Suppressor macrophage treated with lipopolysaccharide for 4 hours (primary cell): ENCODE measurements at regions not wholly inside any gene's neighbourhood (a gene's known extent, or its start where the extent isn't known, plus 50 kb on each side); places are given as distances from the start of the nearest gene placed in this dataset.
A peak's percentile ranks its signal among the peaks of the same experiment; 100 is the strongest.
"Not testable (repeated sequence)": the region's sequence is repeated elsewhere in the genome, so short reads cannot be mapped to it uniquely, and the experiment has no call there.

ENCODE experiments used
- DNase-seq: peaks from one replicate; pipeline ENCODE4 v3.0.0-alpha.2; 2020

DNA sequence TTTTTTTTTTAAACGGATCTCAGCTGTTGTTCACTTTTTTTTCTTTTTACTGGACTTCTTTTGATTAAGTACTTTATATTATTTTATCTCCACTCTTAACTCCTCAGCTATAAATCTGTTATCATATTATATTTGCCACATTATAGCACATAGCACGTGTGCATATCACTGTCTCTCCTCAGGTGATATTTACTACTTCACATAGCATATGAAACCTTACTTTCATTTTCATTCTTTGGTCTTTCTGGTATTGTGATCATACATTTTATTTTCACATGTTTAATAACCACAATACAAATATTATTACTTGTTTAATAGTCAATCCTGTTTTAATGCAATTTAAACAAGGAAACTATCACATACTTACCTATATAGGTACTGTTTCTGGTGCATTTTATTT lies 993.1 kb upstream of the TMEFF2 start:
- DNase-seq, result no peak

DNA sequence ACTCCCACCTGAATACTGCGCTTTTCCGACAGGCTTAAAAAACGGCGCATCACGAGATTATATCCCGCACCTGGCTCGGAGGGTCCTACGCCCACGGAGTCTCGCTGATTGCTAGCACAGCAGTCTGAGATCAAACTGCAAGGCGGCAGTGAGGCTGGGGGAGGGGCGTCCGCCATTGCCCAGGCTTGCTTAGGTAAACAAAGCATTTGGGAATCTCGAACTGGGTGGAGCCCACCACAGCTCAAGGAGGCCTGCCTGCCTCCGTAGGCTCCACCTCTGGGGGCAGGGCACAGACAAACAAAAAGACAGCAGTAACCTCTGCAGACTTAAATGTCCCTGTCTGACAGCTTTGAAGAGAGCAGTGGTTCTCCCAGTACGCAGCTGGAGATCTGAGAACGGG lies 976.2 kb upstream of the TMEFF2 start:
- DNase-seq, result not testable (repeated sequence)

DNA sequence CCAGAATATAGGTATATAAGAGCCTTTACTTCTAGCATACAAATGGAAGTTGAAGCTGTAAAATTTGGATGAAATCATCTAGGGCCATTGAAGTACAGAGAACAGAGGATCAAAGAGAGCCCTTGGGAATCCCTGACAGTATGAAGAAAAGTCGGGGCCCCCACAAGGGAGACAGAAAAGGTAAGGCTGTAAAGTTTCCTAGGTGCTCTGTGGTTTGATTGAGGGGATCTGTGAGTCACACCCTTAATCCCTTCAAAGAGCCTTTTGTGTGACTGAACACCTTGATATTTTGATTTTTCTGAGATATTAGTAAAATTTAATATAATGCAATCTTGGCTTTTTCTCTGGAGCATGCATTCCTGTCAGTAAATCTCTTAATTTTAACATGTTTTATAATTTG lies 961.7 kb upstream of the TMEFF2 start:
- DNase-seq, result no peak

DNA sequence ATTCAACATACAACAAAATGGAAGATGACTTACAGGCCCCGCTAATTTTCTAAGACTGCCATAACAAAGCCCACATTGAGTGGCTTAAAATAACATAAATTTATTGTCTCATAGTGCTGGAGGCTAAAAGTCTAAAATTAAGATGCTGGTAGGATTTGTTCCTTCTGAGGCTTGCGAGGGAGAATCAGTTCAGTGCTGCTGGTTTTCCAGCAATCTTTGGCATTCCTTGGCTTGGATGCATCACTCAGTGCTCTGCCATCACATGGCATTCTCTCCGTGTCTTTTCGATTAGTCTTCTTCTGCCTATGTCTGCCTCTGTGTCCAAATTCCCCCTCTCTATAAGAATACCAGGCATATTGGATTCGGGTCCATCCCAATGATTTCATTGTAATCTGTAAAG lies 959.3 kb upstream of the TMEFF2 start:
- no peak for DNase-seq

DNA sequence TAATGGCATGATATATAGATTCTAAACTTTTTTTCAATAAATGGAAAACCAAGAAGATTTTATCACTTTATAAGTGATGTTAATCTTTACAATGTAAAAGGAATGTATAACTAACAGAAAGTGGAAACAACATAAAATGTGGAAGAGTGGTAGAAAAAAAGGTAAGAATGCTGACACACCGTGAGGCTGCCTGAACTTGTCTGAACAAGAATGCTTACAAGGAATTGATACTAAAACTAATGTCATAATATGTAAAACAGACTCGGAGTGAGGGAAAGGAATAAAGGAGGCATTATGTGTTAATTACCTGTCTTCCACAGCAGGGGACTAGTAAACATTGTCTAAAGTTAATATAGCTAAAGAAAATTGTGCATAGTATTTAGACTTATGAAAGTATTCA lies 958.8 kb upstream of the TMEFF2 start:
- no peak for DNase-seq

DNA sequence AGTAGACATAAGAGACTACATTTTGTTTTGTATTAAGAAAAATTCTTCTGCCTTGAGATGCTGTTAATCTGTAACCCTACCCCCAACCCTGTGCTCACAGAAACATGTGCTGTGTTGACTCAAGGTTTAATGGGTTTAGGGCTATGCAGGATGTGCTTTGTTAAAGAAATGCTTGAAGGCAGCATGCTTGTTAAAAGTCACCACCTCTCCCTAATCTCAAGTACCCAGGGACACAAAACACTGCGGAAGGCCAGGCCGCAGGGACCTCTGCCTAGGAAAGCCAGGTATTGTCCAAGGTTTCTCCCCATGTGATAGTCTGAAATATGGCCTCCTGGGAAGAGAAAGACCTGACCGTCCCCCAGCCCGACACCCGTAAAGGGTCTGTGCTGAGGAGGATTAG lies 947.7 kb upstream of the TMEFF2 start:
- not testable (repeated sequence) for DNase-seq

DNA sequence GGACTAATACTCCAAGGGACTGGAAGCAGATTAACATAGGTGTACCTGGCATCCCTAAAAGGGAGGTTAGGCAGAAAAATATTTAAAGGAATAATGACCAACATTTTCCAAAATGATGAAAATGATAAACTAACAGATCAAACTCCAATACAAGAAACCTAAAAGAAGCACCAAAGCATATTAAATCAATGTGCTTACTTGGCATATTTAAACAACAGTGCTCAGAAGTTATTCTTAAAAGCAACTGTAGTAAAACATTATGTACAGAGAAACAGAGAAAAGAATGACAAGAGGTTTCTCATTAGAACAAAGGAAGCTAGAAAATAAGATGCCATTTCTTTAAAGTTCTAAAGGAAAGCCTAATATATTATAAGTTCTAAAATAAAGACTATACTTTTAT lies 947.3 kb upstream of the TMEFF2 start:
- DNase-seq, result no peak

DNA sequence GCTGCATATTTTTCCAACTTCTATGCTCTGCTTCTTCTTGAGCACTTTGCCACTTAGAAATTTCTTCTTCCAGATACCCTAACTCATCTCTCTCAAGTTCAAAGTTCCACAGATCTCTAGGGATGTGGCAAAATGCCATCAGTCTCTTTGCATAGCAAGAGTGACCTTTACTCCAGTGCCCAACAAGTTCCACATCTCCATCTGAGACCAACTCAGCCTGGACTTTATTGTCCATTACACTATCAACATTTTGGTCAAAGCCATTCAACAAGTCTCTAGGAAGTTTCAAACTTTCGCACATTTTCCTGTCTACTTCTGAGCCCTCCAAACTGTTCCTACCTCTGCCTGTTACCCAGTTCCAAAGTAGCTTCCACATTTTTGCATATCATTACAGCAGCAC lies 946.2 kb upstream of the TMEFF2 start:
- not testable (repeated sequence) for DNase-seq

DNA sequence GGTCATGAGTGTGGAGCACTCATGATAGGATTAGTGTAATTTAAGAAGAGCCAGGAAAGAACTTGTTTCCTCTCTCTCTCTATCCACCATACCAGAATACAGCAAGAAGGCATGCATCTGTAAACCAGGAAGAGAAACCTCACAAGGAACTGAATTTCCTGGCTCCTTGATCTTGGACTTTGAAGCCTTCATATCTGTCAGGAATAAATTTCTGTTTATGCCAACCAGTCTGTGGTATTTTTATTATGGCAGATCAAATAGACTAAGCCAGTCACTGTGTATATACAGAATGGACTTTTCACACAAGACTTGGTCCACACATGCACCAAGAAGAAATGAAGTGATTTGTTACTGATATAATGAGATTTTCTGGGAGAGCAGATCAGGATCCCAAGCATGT lies 930.1 kb upstream of the TMEFF2 start:
- no peak for DNase-seq

DNA sequence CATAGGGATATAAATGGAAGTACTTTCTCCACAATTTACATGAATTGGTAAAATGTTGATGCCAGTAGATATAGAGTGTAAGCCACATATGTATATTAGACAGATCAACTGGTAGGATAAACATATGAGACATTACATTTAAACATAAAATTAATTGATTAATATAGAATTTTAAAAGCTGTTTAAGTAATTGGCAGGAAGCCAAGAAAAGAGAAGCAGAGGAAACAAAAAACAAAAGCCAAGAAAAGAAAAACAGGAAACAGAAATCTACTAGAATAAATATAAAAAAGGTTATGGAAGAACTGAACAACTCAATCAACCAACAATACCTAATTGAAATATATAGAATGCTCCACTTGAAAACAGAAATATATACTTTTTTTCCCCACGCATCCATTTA lies 920.1 kb upstream of the TMEFF2 start:
- DNase-seq, result no peak

DNA sequence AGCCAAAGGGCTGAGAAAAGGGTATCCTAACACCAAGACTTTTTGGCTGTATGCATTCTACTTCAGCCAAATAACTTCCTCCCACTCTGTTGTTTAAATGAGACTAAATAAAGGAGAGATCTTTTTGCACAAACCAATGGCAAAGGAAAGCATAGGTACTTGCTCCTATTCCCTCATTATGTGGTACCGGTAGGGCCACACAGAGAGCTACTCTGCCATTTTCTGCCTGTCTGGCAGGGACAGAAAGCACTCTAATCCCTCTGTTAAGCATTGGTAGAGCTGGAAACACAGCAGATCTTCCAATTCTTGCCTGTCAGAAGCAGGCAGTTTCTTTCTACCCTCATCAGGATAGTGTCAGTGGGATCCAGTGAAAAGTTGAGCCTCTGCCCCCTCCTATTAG lies 918.3 kb upstream of the TMEFF2 start:
- DNase-seq, result no peak

DNA sequence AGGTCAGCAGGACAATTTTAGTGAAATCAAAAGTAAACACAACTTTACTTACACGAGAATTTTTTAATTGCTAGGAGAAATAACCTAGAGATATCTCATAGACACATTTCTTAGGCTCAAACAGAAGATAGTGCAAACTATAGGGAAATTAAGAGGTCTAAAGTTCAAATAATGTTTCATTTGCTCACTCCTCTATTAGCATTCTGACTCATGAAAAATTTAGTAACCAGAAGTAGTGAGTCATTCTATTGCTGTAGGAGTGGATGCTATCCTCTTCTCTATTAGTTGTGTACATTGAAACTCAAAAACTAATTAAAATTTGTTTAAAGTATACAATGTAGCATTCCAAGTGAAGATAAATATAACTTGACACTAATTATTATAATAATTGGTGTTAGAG lies 908.3 kb upstream of the TMEFF2 start:
- DNase-seq, result peak; percentile 44

DNA sequence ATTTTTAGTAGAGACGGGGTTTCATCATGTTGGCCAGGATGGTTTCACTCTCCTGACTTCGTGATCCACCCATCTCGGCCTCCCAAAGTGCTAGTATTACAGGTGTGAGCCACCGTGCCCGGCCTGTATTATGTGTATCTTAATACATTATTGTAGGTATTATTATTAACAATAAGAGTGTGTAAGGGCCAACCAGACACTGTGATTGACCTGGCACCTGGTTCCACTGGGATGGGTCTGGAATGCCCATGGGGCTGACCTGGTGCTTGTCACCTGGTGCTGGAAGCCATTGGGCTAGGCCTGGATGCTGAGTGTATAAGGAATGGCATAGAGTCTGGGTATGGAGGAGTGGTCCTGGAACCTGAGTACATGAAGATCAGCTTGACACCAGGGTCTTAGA lies 906.9 kb upstream of the TMEFF2 start:
- no peak for DNase-seq

DNA sequence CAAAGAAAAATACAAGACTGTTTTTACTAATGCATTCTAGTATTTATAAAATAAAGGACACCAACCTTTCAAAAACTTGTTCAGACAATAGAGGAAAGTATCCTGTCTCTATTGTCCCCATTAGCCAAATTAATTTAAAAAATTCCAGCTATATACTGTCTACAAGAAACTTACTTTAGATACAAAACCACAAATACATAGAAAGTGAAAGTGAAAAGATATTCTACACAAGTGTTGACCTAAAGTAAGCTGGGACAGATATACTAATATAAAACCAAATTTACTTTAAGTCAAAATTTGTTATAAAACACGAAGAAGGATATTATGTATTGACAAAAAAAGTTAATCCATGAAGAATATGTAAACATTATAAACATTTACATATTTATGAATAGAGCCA lies 893.3 kb upstream of the TMEFF2 start:
- no peak for DNase-seq

DNA sequence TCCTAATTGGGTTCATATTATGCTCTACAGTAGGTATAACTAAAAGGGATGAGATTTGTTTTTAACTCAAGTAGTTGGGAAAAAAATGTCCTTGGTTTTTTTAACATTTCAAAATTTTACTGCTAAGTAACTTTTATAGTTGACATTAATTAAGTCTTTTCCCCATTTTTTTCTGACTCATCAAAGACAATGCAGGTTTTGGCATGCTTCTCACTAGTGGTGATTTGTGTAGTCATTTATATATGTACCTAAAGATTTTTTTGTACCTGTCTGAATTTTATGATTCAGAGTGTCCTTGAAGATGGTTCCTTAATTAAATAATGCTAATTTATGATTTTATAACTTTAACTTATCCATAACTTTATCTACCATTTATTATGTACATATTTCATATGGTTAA lies 882.3 kb upstream of the TMEFF2 start:
- no peak for DNase-seq

DNA sequence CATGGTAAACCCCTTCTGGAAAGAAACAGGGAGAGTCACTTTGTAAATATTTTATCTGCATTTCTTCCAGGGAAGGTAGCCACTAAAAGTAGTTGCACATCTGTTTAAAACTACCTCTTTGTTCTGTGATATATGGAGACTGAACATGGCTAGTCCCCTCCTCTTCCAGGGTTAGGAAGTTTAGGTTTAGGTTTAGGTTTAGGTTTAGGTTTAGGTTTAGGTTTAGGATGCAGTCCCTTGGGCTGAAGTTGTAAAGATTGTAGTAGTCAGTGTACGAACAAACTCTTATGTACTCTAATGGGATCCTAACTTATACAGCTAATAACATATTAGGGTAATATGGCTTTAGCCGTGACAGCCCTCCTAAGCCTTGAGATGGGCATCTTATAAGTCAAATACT lies 880.2 kb upstream of the TMEFF2 start:
- DNase-seq, result no peak

DNA sequence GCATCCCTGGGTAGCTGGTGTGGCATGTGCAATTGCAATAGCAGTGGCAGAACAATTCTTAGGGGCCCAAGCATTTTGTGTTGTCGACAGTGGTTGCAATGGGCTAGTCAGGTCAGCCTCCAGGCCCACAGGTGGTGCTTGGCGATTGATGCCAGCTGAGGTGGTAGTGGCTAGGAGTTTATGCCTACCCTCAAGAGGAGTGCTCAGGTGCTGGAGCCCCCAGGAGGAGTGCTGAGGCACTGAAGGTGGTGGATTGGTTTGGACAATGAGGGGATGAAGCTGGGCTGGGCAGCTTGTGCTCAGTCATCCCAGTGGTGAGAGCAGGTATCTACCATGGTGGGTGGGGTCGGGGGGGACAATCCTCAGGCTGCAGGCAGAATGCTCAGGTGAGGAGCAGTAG lies 877.9 kb upstream of the TMEFF2 start:
- DNase-seq, result no peak

DNA sequence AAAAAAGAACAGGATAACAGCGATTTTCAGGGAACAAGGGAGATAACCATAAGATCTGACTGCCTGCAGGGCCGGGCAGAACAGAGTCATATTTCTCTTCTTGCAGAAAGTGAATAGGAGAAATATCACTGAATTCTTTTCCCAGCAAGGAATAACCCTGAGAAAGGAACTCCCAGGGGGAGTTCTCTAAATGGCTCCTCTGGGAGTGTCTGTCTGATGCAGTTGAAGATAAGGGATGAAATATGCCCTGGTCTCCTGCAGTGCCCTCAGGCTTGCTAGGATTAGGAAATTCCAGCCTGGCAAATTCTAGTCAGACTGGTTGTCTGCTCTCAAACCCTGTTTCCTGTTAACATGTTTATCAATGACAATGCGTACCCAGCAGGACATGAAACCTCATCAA lies 830.8 kb upstream of the TMEFF2 start:
- DNase-seq, result not testable (repeated sequence)

DNA sequence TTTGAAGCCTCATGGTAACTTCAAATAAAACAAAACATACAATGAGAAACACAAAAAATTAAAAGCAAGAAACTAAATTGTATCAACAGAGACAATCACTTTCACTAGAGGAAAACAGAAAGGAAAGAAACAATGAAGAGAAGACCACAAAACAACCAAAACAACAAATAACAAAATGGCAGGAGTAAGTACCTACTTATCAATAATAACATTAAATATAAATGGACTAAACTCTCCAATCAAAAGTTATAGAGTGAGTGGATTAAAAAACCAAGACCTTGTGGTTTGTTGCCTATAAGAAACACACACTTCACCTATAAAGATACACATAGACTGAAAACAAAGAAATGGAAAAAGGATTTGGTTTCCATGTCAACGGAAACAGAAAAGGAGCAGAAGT lies 830.1 kb upstream of the TMEFF2 start:
- no peak for DNase-seq

DNA sequence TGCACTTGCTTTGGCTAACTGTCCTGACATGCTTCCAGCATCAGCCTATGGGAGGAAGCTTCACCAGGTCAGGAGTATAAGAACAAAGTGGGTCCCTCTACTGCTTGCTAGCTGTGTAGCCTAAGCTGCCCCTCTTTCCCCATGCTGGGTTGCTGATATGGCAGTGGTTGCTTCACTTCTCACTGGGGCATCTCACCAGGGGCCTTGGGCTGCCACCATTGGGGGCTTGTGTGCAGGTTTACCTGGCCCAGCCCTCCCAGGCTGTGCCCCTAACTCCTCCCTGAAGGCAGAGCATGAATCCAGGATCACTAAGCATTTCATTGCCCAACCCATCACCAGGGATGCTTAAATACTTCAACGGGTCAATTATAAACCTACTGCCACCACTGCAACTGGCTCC lies 817.1 kb upstream of the TMEFF2 start:
- DNase-seq, result no peak

DNA sequence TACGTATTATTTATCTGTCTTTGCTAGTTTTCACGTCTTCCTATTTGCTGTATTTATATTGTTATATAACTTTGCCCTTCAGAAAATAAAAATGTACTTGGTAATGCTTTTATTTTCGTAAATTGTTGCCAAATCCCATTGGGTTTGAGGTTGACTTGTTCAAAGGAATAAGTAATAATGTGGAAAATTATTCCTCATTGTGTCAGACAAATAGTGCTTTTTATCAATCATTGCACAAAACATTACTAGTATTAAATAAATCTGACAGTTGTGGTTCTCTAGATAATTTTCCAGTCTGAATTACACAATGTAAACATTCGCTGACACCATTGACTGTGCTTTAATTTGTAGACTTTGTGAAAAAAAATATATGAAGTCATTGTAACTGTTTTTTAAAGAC lies 798.3 kb upstream of the TMEFF2 start:
- no peak for DNase-seq

DNA sequence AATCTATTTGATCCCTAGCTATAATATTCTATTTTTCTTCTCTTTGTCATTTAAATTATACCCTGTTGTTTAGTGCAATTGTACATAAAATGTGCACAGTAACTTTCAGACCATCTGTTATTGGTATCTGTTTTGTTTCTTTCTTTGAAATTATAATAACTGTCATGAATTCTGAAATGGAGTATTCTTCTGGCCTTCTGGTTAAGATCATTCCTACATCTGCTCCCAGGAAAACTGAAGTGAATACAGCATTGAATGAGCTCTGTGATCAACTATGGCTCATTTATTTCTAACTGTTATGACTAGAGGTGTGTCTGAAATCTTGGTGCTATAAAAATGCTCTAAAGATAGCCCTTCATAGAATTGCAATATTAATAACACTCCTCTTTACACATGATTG lies 788.4 kb upstream of the TMEFF2 start:
- DNase-seq, result no peak

DNA sequence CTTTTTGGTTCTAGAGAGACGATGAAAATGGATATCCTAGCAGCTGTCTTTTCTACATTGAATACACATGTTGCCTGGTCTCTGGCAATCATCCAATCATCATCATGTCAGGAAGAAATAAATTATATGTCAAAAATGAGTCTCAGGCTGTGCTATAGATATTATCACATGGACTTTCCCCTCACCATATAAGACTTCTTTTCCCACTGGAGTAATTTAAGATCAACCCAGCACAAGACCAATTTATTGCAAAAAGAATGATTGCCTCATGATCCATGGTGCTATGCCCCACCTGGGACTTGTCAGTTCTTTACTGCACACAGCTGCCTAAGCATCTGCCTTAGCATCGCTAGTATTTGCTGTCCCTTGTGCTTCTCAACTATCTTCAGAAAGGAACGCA lies 783.7 kb upstream of the TMEFF2 start:
- no peak for DNase-seq

DNA sequence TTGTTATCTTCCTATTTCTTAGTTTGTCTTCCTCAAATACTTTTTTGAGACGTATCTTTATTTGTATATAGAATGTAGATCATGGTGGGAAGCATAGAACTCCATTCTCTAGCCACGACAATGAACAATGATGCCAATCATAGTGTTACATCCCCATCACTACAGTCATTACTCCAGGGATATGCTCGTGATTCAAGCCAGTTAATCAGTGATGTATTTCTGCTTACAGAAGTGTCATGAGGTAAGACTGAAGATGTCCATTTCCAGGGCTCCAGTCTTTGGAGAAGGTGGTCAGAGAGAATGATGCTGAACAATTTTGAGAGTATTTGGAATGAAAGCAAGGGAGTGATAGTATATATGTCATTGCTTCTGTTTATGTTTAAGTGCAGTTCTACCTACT lies 777.2 kb upstream of the TMEFF2 start:
- DNase-seq, result no peak

DNA sequence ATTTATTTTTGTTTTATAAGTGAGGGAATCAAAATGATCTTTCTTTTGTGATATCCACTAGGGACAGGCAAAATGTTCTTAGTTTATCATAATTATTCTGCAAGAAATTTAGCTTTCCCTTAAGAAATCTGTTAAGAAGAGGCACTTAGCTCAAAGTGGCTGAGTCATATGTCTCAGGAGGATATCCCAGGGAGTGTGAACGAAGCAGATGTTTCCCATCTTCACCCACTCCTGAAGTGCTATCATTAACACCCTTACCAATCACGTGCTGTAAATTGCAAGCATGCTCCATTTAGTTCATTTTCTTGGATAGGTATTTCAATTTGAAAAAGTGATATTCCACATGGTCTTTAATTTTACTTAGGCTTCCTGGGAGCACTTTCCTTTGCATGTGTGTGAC lies 774.3 kb upstream of the TMEFF2 start:
- DNase-seq, result no peak

DNA sequence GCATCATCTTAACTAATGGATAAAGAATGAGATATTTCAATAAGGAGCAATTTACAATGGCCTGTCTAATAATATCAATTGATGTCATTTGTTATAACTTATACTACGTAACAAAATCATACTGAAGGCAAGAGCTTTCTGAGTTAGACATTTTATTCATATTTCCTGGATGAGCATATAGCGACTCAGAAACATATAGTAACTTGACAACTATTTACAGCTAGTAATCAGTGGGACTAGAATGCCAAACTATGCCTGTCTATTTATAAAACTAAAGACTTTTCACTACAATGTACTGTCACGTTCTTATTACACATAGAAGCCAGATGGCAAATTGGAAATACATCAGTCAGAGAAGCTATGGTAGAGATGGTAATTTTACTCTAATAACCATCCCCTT lies 766.2 kb upstream of the TMEFF2 start:
- no peak for DNase-seq
